ENCODE measurements at regions not wholly inside any gene's neighbourhood (a gene's known extent, or its start where the extent isn't known, plus 50 kb on each side); places are given as distances from the start of the nearest gene placed in this dataset.

DNA sequence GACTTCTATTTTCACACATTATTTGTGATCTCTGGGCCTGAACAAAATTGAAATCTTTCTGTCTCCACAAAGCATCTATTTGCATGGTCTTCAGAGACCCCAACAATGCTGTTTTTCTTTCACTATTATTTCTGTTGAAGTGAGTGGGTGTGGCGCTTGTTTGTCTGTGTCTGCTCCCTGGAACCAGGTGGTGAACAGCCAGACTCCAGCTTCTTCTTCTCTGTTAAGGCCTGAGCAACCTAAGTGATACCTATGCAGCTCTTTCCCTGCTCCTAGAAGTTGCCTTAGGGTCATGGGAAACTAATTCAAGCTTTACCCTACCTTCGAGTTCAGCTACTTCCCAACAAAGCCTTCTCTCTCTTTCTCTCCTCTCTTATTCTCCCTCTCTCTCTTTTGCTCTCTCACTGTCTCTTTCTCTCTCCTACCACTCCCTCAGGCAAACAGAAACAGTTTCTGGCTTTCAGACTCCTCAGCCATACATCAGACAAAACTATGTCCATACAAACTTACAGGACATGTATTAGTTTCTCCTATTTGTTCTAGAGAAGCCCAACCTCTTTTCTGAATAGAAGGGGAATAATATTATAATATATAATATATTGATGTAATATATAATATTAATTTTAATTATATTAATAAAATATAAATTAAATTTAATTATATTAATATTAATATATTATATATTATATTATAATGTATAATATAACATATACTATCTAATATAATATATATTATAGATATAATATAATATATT, 552.5 kb downstream of the DSC3 start:
- TF ChIP-seq ZNF317 (CRISPR knock-in tag; IDR thresholded peaks at IDR 0.05), result no peak
- TF ChIP-seq ASH2L (IDR thresholded peaks at IDR 0.05; ENCODE audit: insufficient read length, low read depth, low read length), result no peak
- TF ChIP-seq, protein P1, sequence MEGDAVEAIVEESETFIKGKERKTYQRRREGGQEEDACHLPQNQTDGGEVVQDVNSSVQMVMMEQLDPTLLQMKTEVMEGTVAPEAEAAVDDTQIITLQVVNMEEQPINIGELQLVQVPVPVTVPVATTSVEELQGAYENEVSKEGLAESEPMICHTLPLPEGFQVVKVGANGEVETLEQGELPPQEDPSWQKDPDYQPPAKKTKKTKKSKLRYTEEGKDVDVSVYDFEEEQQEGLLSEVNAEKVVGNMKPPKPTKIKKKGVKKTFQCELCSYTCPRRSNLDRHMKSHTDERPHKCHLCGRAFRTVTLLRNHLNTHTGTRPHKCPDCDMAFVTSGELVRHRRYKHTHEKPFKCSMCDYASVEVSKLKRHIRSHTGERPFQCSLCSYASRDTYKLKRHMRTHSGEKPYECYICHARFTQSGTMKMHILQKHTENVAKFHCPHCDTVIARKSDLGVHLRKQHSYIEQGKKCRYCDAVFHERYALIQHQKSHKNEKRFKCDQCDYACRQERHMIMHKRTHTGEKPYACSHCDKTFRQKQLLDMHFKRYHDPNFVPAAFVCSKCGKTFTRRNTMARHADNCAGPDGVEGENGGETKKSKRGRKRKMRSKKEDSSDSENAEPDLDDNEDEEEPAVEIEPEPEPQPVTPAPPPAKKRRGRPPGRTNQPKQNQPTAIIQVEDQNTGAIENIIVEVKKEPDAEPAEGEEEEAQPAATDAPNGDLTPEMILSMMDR (CRISPR knock-in tag; IDR thresholded peaks at IDR 0.05), result no peak
- TF ChIP-seq, protein P2, sequence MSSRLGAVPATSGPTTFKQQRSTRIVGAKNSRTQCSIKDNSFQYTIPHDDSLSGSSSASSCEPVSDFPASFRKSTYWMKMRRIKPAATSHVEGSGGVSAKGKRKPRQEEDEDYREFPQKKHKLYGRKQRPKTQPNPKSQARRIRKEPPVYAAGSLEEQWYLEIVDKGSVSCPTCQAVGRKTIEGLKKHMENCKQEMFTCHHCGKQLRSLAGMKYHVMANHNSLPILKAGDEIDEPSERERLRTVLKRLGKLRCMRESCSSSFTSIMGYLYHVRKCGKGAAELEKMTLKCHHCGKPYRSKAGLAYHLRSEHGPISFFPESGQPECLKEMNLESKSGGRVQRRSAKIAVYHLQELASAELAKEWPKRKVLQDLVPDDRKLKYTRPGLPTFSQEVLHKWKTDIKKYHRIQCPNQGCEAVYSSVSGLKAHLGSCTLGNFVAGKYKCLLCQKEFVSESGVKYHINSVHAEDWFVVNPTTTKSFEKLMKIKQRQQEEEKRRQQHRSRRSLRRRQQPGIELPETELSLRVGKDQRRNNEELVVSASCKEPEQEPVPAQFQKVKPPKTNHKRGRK (CRISPR knock-in tag; IDR thresholded peaks at IDR 0.05), result no peak
- no peak for TF ChIP-seq SNAI1 (CRISPR knock-in tag; IDR thresholded peaks at IDR 0.05; ENCODE audit: borderline replicate concordance)
- TF ChIP-seq ZNF138 (CRISPR knock-in tag; IDR thresholded peaks at IDR 0.05; ENCODE audit: low read depth), result no peak
- no peak for TF ChIP-seq KLF13 (CRISPR knock-in tag; IDR thresholded peaks at IDR 0.05)
- TF ChIP-seq FOXC1 (CRISPR knock-in tag; IDR thresholded peaks at IDR 0.05; ENCODE audit: borderline replicate concordance), result no peak
- TF ChIP-seq, protein P3, sequence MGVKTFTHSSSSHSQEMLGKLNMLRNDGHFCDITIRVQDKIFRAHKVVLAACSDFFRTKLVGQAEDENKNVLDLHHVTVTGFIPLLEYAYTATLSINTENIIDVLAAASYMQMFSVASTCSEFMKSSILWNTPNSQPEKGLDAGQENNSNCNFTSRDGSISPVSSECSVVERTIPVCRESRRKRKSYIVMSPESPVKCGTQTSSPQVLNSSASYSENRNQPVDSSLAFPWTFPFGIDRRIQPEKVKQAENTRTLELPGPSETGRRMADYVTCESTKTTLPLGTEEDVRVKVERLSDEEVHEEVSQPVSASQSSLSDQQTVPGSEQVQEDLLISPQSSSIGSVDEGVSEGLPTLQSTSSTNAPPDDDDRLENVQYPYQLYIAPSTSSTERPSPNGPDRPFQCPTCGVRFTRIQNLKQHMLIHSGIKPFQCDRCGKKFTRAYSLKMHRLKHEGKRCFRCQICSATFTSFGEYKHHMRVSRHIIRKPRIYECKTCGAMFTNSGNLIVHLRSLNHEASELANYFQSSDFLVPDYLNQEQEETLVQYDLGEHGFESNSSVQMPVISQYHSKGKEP (CRISPR knock-in tag; IDR thresholded peaks at IDR 0.05), result no peak
- no peak for TF ChIP-seq EHMT2 (IDR thresholded peaks at IDR 0.05; ENCODE audit: borderline replicate concordance, low read depth, low read length)
- TF ChIP-seq ZNF512B (CRISPR knock-in tag; IDR thresholded peaks at IDR 0.05; ENCODE audit: borderline replicate concordance), result no peak
